ENCODE measurements at regions not wholly inside any gene's neighbourhood (a gene's known extent, or its start where the extent isn't known, plus 50 kb on each side); places are given as distances from the start of the nearest gene placed in this dataset.

- TF ChIP-seq ZNF274 (IDR thresholded peaks at IDR 0.05; ENCODE audit: low read depth, low read length) (no peak), CTCF (IDR thresholded peaks at IDR 0.05 in 2 of 3, conservative IDR thresholded peaks at IDR 0.05 in 1 of 3; ENCODE audit: borderline replicate concordance in 1 of 3, insufficient read depth in 1 of 3, low read depth in 2 of 3, low read length in 2 of 3) (no peak), SRF (IDR thresholded peaks at IDR 0.05; ENCODE audit: low read depth) (no peak), TCF7L2 (IDR thresholded peaks at IDR 0.05; ENCODE audit: borderline replicate concordance, extremely low read depth, insufficient read depth, insufficient read length) (no peak), EGR1 (IDR thresholded peaks at IDR 0.05; ENCODE audit: low read depth) (no peak), ZFX (IDR thresholded peaks at IDR 0.05) (no peak), EZH2 (IDR thresholded peaks at IDR 0.05) (no peak), POLR2A (IDR thresholded peaks at IDR 0.05; ENCODE audit: borderline replicate concordance, extremely low read depth, insufficient read depth, insufficient read length) (no peak), POLR2AphosphoS5 (IDR thresholded peaks at IDR 0.05; ENCODE audit: low read depth, low read length) (no peak)
These were observed 1621.6 kb upstream of the RAG2 start for GRCh38 chr11:38219636-38220035.
